IMR-90 (cell line): ENCODE measurements at regions not wholly inside any gene's neighbourhood (a gene's known extent, or its start where the extent isn't known, plus 50 kb on each side); places are given as distances from the start of the nearest gene placed in this dataset.
"Not testable (repeated sequence)": the region's sequence is repeated elsewhere in the genome, so short reads cannot be mapped to it uniquely, and the experiment has no call there.

Source experiments
- ATAC-seq: fragments of 200-7000 bp; cut with Tn5 transposase; 2 replicates; pipeline ENCODE4 v1.9.1; 2020; ENCODE audit warnings: low read depth, mild to moderate bottlenecking, moderate library complexity
- BruUV-seq: library from RNA; stranded (reverse); fragments of 400-500 nt; replicated peaks from 2 replicates; lab custom pipeline; 2021; lab: Mats Ljungman, UMichigan
- CTCF ChIA-PET: fragments of 300-600 bp; formaldehyde crosslinking; extraction: SDS; loops from one replicate; lab custom pipeline; 2021; ENCODE audit warnings: antibody characterized with exemption; lab: Yijun Ruan, JAX
- POLR2A ChIA-PET: fragments of 300-600 bp; sonication (Branson Sonifier 250); formaldehyde crosslinking; loops from one replicate; lab custom pipeline; 2022; ENCODE audit warnings: antibody characterized with exemption; ENCODE audit not compliant: unreplicated experiment; lab: Charles Lee
- DNase-seq: peaks from one replicate; pipeline ENCODE4 v3.0.0; 2013
- H2AFZ ChIP-seq: replicated peaks from 2 replicates; pipeline ENCODE3; 2013; ENCODE audit warnings: low read length, mild to moderate bottlenecking; ENCODE audit not compliant: poor library complexity
- H2AK5ac ChIP-seq: 2 replicates; pipeline ENCODE4 v1.6.1; 2013; ENCODE audit warnings: low read depth, low read length, inconsistent platforms
- H2AK9ac ChIP-seq: replicated peaks from 2 replicates; pipeline ENCODE3; 2013; ENCODE audit warnings: mild to moderate bottlenecking, low read depth, low read length, moderate library complexity; ENCODE audit not compliant: poor library complexity
- H2BK120ac ChIP-seq: 2 replicates; pipeline ENCODE4 v1.6.1; 2013; ENCODE audit warnings: low read depth, low read length, inconsistent platforms
- H2BK15ac ChIP-seq: 3 replicates; pipeline ENCODE4 v1.6.1; 2013; ENCODE audit warnings: low read depth, low read length, inconsistent platforms
- H2BK20ac ChIP-seq: 2 replicates; pipeline ENCODE4 v1.6.1; 2013; ENCODE audit warnings: low read depth, mild to moderate bottlenecking, inconsistent platforms, low read length, moderate library complexity
- H2BK5ac ChIP-seq: 2 replicates; pipeline ENCODE4 v1.6.1; 2013; ENCODE audit warnings: mild to moderate bottlenecking, low read depth, low read length, inconsistent platforms; ENCODE audit not compliant: poor library complexity, severe bottlenecking
- H3K14ac ChIP-seq: replicated peaks from 2 replicates; pipeline ENCODE4 v1.6.1; 2013; ENCODE audit warnings: low read depth, low read length, inconsistent platforms
- H3K18ac ChIP-seq: 2 replicates; pipeline ENCODE4 v1.6.1; 2013; ENCODE audit warnings: low read depth, low read length, control low read depth
- H3K23ac ChIP-seq: 2 replicates; pipeline ENCODE4 v1.6.1; 2013; ENCODE audit warnings: low read depth, low read length, inconsistent platforms
- H3K27ac ChIP-seq: 2 replicates; pipeline ENCODE4 v1.5.1; 2013; ENCODE audit warnings: mild to moderate bottlenecking, control low read depth, low read length; ENCODE audit not compliant: insufficient read depth
- H3K27me3 ChIP-seq: 2 replicates; pipeline ENCODE4 v1.6.1; 2013; ENCODE audit warnings: low read length; ENCODE audit not compliant: control insufficient read depth, insufficient read depth
- H3K36me3 ChIP-seq: 2 replicates; pipeline ENCODE4 v1.6.1; 2013; ENCODE audit warnings: low read length, mixed read lengths; ENCODE audit not compliant: control insufficient read depth, insufficient read depth
- H3K4ac ChIP-seq: 2 replicates; pipeline ENCODE4 v1.6.1; 2013; ENCODE audit warnings: low read depth, low read length, inconsistent platforms
- H3K4me1 ChIP-seq: 2 replicates; pipeline ENCODE4 v1.6.1; 2013; ENCODE audit warnings: low read length, mixed read lengths; ENCODE audit not compliant: control insufficient read depth, insufficient read depth
- H3K4me2 ChIP-seq: 2 replicates; pipeline ENCODE4 v1.6.1; 2013; ENCODE audit warnings: low read depth, mild to moderate bottlenecking, control low read depth, low read length, moderate library complexity
- H3K4me3 ChIP-seq: 2 replicates; pipeline ENCODE4 v1.5.1; 2013; ENCODE audit warnings: low read depth, mild to moderate bottlenecking, control low read depth, low read length, moderate library complexity; ENCODE audit not compliant: insufficient read depth
- H3K56ac ChIP-seq: 2 replicates; pipeline ENCODE4 v1.6.1; 2013; ENCODE audit warnings: low read length, inconsistent platforms; ENCODE audit not compliant: insufficient read depth; ENCODE audit errors: extremely low read depth
- H3K79me1 ChIP-seq, 2 experiments: 2 replicates each; pipeline ENCODE4 v1.6.1; 2013; ENCODE audit warnings: low read length in 2 of 2, inconsistent platforms in 1 of 2, low read depth in 1 of 2
- H3K9ac ChIP-seq: 2 replicates; pipeline ENCODE4 v1.6.1; 2013; ENCODE audit warnings: low read depth, low read length, control low read depth
- H3K9me1 ChIP-seq: 2 replicates; pipeline ENCODE4 v1.6.1; 2013; ENCODE audit warnings: low read length, inconsistent platforms; ENCODE audit not compliant: insufficient read depth
- H3K9me3 ChIP-seq: 2 replicates; pipeline ENCODE4 v1.6.1; 2013; ENCODE audit warnings: low read length; ENCODE audit not compliant: control insufficient read depth, insufficient read depth
- H4K20me1 ChIP-seq: 2 replicates; pipeline ENCODE4 v1.6.1; 2013; ENCODE audit warnings: low read length, inconsistent platforms; ENCODE audit not compliant: insufficient read depth
- H4K5ac ChIP-seq: 2 replicates; pipeline ENCODE4 v1.6.1; 2013; ENCODE audit warnings: mild to moderate bottlenecking, low read depth, low read length, control low read depth
- H4K8ac ChIP-seq, 2 experiments: 2 replicates each; pipeline ENCODE4 v1.6.1; 2013; ENCODE audit warnings: low read depth in 2 of 2, low read length in 2 of 2, control low read depth in 1 of 2, inconsistent platforms in 1 of 2
- H4K91ac ChIP-seq: 2 replicates; pipeline ENCODE4 v1.6.1; 2013; ENCODE audit warnings: low read depth, low read length, inconsistent platforms; ENCODE audit not compliant: insufficient read depth
- WGBS, 2 experiments: methylation state at CpG; one replicate each; pipeline versions ENCODE4 v1.1.5 to v1.1.7; 2013; ENCODE audit warnings: missing lambda C conversion rate in 2 of 2; ENCODE audit not compliant: insufficient read length in 1 of 2; ENCODE audit errors: extremely low coverage in 2 of 2; 5-methylcytosine and 5-hydroxymethylcytosine counted together
- dilution Hi-C: fragments of 300-500 bp; cut with HindIII; formaldehyde crosslinking; loops from one replicate; pipeline ENCODE4 v1.14.3; 2018; ENCODE audit warnings: low sequenced_read_pairs; ENCODE audit not compliant: unreplicated experiment
- in situ Hi-C: fragments of 300-500 bp; cut with MboI; formaldehyde crosslinking; loops from 3 replicates; pipeline ENCODE4 v1.14.3; 2019; ENCODE audit warnings: low sequenced_read_pairs, inconsistent platforms, mixed read lengths
- intact Hi-C: fragments of 100-400 bp; cut with micrococcal nuclease; formaldehyde crosslinking; loops from 2 replicates; pipeline ENCODE4 v1.10.0; 2022

GRCh38 chr7:150053396-150053795 is 179.6 kb downstream of the ATP6V0E2 start:
- H3K36me3 ChIP-seq, H4K20me1 ChIP-seq, H2AK5ac ChIP-seq, H3K9me1 ChIP-seq, H3K4me3 ChIP-seq, H2AFZ ChIP-seq, CTCF ChIA-PET, H3K14ac ChIP-seq, H2BK120ac ChIP-seq, H4K91ac ChIP-seq, BruUV-seq, H3K9ac ChIP-seq, H4K5ac ChIP-seq, DNase-seq, dilution Hi-C loops, H3K9me3 ChIP-seq, H4K8ac ChIP-seq, intact Hi-C loops, H3K56ac ChIP-seq, POLR2A ChIA-PET, H3K4me1 ChIP-seq, H3K4ac ChIP-seq, H3K4me2 ChIP-seq, H3K27me3 ChIP-seq, H2BK20ac ChIP-seq, H3K27ac ChIP-seq, H3K18ac ChIP-seq, H2AK9ac ChIP-seq, H2BK15ac ChIP-seq, H2BK5ac ChIP-seq, H3K79me1 ChIP-seq, ATAC-seq, H3K23ac ChIP-seq, in situ Hi-C loops: not testable (repeated sequence)
- WGBS, 2 experiments, result no CpG with 5 or more reads among the region's 5 CpGs

GRCh38 chr7:150054242-150054641 is 180.5 kb downstream of the ATP6V0E2 start:
- WGBS, 2 experiments, result no CpG with 5 or more reads among the region's 3 CpGs
- H3K4me1 ChIP-seq, H3K56ac ChIP-seq, H2AFZ ChIP-seq, H3K23ac ChIP-seq, H3K36me3 ChIP-seq, dilution Hi-C loops, H3K79me1 ChIP-seq, H4K20me1 ChIP-seq, H3K4me3 ChIP-seq, in situ Hi-C loops, BruUV-seq, H2BK5ac ChIP-seq, H3K9ac ChIP-seq, intact Hi-C loops, H4K8ac ChIP-seq, H3K4me2 ChIP-seq, H3K9me3 ChIP-seq, H2BK120ac ChIP-seq, H2AK5ac ChIP-seq, H3K9me1 ChIP-seq, H3K27ac ChIP-seq, POLR2A ChIA-PET, H2BK15ac ChIP-seq, DNase-seq, H3K4ac ChIP-seq, H3K27me3 ChIP-seq, H3K18ac ChIP-seq, H2BK20ac ChIP-seq, H3K14ac ChIP-seq, ATAC-seq, H4K91ac ChIP-seq, H2AK9ac ChIP-seq, H4K5ac ChIP-seq, CTCF ChIA-PET: not testable (repeated sequence)
